GM23338 (cell line): ENCODE measurements at regions not wholly inside any gene's neighbourhood (a gene's known extent, or its start where the extent isn't known, plus 50 kb on each side); places are given as distances from the start of the nearest gene placed in this dataset.
"Not testable (repeated sequence)": the region's sequence is repeated elsewhere in the genome, so short reads cannot be mapped to it uniquely, and the experiment has no call there.

ENCODE experiments used
- CTCF ChIP-seq, 2 experiments: fragments of 200-600 bp in 1 of 2; sonication (generic) in 1 of 2; conservative IDR thresholded peaks; 2 replicates each; pipeline versions ENCODE4 v1.5.1 to v1.6.1; 2016 to 2017; ENCODE audit warnings: antibody characterized with exemption in 2 of 2, low read depth in 2 of 2, mild to moderate bottlenecking in 2 of 2, moderate library complexity in 1 of 2
- ETS1 ChIP-seq: IDR thresholded peaks from 2 replicates; pipeline ENCODE4 v1.6.1; 2016; ENCODE audit warnings: antibody characterized with exemption
- EZH2 ChIP-seq: fragments of 200-600 bp; sonication (generic); IDR thresholded peaks from one replicate; pipeline ENCODE4 v1.8.0; 2017; ENCODE audit warnings: antibody characterized with exemption, mild to moderate bottlenecking, low read depth; ENCODE audit not compliant: unreplicated experiment
- EZH2phosphoT487 ChIP-seq: fragments of 200-600 bp; sonication (generic); IDR thresholded peaks from one replicate; pipeline ENCODE4 v1.8.1; 2018; ENCODE audit warnings: antibody characterized with exemption; ENCODE audit not compliant: unreplicated experiment
- JUNB ChIP-seq: IDR thresholded peaks from one replicate; pipeline ENCODE4 v1.6.1; 2016; ENCODE audit warnings: antibody characterized with exemption; ENCODE audit not compliant: unreplicated experiment
- NANOG ChIP-seq: IDR thresholded peaks from 2 replicates; pipeline ENCODE4 v1.6.1; 2016; ENCODE audit warnings: antibody characterized with exemption, borderline replicate concordance
- POLR2AphosphoS5 ChIP-seq: IDR thresholded peaks from 2 replicates; pipeline ENCODE4 v1.6.1; 2016; ENCODE audit warnings: antibody characterized with exemption, low read depth
- REST ChIP-seq: IDR thresholded peaks from one replicate; pipeline ENCODE4 v1.6.1; 2018; ENCODE audit warnings: antibody characterized with exemption; ENCODE audit not compliant: unreplicated experiment
- STAT1 ChIP-seq: IDR thresholded peaks from one replicate; pipeline ENCODE4 v1.6.1; 2016; ENCODE audit warnings: antibody characterized with exemption; ENCODE audit not compliant: unreplicated experiment
- ZNF331 ChIP-seq: fragments of 250-450 bp; sonication (Bioruptor Pico); IDR thresholded peaks from 2 replicates; pipeline ENCODE4 v1.5.0; 2020; ENCODE audit warnings: low read depth, mild to moderate bottlenecking, moderate library complexity

GRCh38 chr1:70746062-70746461 is 301.6 kb downstream of the PTGER3 start:
- TF ChIP-seq CTCF (conservative IDR thresholded peaks at IDR 0.05; ENCODE audit: low read depth in 2 of 2); POLR2AphosphoS5; JUNB; EZH2phosphoT487; REST; EZH2; STAT1; NANOG; ETS1; ZNF331 (CRISPR knock-in tag): not testable (repeated sequence)
